Panc1 (cell line): ENCODE measurements at regions not wholly inside any gene's neighbourhood (a gene's known extent, or its start where the extent isn't known, plus 50 kb on each side); places are given as distances from the start of the nearest gene placed in this dataset.

ENCODE experiments used
- ATAC-seq: fragments of 200-7000 bp; cut with Tn5 transposase; 2 replicates; pipeline ENCODE4 v1.9.1; 2020; ENCODE audit warnings: mild to moderate bottlenecking, moderate library complexity
- BruUV-seq: library from RNA; stranded (reverse); fragments of 400-500 nt; replicated peaks from 2 replicates; lab custom pipeline; 2021; lab: Mats Ljungman, UMichigan
- CTCF ChIA-PET: fragments of 300-600 bp; sonication (Branson Sonifier 250); formaldehyde crosslinking; loops from one replicate; lab custom pipeline; 2022; ENCODE audit warnings: antibody characterized with exemption; lab: Charles Lee
- POLR2A ChIA-PET: fragments of 300-600 bp; sonication (Branson Sonifier 250); formaldehyde crosslinking; loops from one replicate; lab custom pipeline; 2022; ENCODE audit warnings: antibody characterized with exemption; lab: Charles Lee
- DNase-seq: peaks from one replicate; pipeline ENCODE4 v3.0.0-alpha.2; 2010; ENCODE audit warnings: low read depth, low spot score
- H3K27ac ChIP-seq: 2 replicates; pipeline ENCODE4 v1.5.1; 2011; ENCODE audit warnings: mild to moderate bottlenecking, low read length, inconsistent platforms
- H3K27me3 ChIP-seq: fragments of 200-500 bp; sonication (Bioruptor generic); 2 replicates; pipeline ENCODE4 v1.6.0; 2014; ENCODE audit warnings: low read length, inconsistent platforms; ENCODE audit not compliant: control insufficient read depth, insufficient read depth
- H3K36me3 ChIP-seq: fragments of 200-500 bp; sonication (Bioruptor generic); 2 replicates; pipeline ENCODE4 v1.5.1; 2014; ENCODE audit warnings: inconsistent platforms, mild to moderate bottlenecking, low read length, moderate library complexity; ENCODE audit not compliant: control insufficient read depth, insufficient read depth
- H3K4me1 ChIP-seq: 2 replicates; pipeline ENCODE4 v1.5.1; 2011; ENCODE audit warnings: inconsistent platforms, mild to moderate bottlenecking, low read length, moderate library complexity; ENCODE audit not compliant: control insufficient read depth, insufficient read depth
- H3K4me3 ChIP-seq, 2 experiments: 2 replicates each; pipeline ENCODE4 v1.5.1; 2011 to 2012; ENCODE audit warnings: low read depth in 2 of 2, low read length in 2 of 2, mild to moderate bottlenecking in 2 of 2, inconsistent platforms in 1 of 2, moderate library complexity in 1 of 2
- H3K9me3 ChIP-seq: fragments of 200-500 bp; sonication (Bioruptor generic); 2 replicates; pipeline ENCODE4 v1.5.1; 2014; ENCODE audit warnings: low read depth, mild to moderate bottlenecking, inconsistent platforms, low read length, moderate library complexity; ENCODE audit not compliant: control insufficient read depth, insufficient read depth
- CTCF ChIP-seq: fragments of 450-650 bp; IDR thresholded peaks from 2 replicates; pipeline ENCODE4 v1.5.1; 2017; ENCODE audit warnings: mild to moderate bottlenecking
- POLR2AphosphoS5 ChIP-seq: IDR thresholded peaks from 2 replicates; pipeline ENCODE4 v1.6.1; 2012; ENCODE audit warnings: mild to moderate bottlenecking, low read depth, low read length, moderate library complexity
- SIN3A ChIP-seq: IDR thresholded peaks from 2 replicates; pipeline ENCODE4 v1.6.1; 2012; ENCODE audit warnings: low read depth, mild to moderate bottlenecking, low read length, moderate library complexity, borderline replicate concordance; ENCODE audit not compliant: insufficient read depth
- TCF7L2 ChIP-seq: IDR thresholded peaks from 2 replicates; pipeline ENCODE4 v1.6.1; 2011; ENCODE audit warnings: mild to moderate bottlenecking, low read depth, low read length, inconsistent platforms
- in situ Hi-C: cut with HindIII; loops from 2 replicates; pipeline ENCODE4 v1.10.0; 2016; ENCODE audit warnings: low sequenced_read_pairs, low pct_unique_long_range_greater_than_20kb
- intact Hi-C: fragments of 100-400 bp; cut with micrococcal nuclease; formaldehyde crosslinking; loops from one replicate; pipeline ENCODE4 v1.10.0; 2022; ENCODE audit not compliant: unreplicated experiment
- TF ChIP-seq, protein P1 (sequence below), 2 experiments: IDR thresholded peaks; 2 replicates each; pipeline ENCODE4 v1.6.1; 2011 to 2012; ENCODE audit warnings: low read depth in 2 of 2, control low read depth in 1 of 2, low read length in 1 of 2, mild to moderate bottlenecking in 1 of 2, moderate library complexity in 1 of 2; ENCODE audit not compliant: insufficient read depth in 1 of 2

GRCh38 chr2:212709280-212709679 is 170.7 kb upstream of the ERBB4 start:
- ATAC-seq: no peak
- no TSS peak for BruUV-seq
- H3K36me3 ChIP-seq: no peaks in the 10 kb centered on the region
- H3K4me1 ChIP-seq: no peaks in the 10 kb centered on the region; the same call in 1 of the 2 replicates
- no peak overlapping the region for H3K27ac ChIP-seq
- no peaks in the 10 kb centered on the region for H3K9me3 ChIP-seq
- no peak overlapping the region for H3K4me3 ChIP-seq
- TF ChIP-seq CTCF: no peak
- TF ChIP-seq, protein P1, sequence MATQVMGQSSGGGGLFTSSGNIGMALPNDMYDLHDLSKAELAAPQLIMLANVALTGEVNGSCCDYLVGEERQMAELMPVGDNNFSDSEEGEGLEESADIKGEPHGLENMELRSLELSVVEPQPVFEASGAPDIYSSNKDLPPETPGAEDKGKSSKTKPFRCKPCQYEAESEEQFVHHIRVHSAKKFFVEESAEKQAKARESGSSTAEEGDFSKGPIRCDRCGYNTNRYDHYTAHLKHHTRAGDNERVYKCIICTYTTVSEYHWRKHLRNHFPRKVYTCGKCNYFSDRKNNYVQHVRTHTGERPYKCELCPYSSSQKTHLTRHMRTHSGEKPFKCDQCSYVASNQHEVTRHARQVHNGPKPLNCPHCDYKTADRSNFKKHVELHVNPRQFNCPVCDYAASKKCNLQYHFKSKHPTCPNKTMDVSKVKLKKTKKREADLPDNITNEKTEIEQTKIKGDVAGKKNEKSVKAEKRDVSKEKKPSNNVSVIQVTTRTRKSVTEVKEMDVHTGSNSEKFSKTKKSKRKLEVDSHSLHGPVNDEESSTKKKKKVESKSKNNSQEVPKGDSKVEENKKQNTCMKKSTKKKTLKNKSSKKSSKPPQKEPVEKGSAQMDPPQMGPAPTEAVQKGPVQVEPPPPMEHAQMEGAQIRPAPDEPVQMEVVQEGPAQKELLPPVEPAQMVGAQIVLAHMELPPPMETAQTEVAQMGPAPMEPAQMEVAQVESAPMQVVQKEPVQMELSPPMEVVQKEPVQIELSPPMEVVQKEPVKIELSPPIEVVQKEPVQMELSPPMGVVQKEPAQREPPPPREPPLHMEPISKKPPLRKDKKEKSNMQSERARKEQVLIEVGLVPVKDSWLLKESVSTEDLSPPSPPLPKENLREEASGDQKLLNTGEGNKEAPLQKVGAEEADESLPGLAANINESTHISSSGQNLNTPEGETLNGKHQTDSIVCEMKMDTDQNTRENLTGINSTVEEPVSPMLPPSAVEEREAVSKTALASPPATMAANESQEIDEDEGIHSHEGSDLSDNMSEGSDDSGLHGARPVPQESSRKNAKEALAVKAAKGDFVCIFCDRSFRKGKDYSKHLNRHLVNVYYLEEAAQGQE (IDR thresholded peaks at IDR 0.05; ENCODE audit: insufficient read depth in 1 of 2, low read depth in 2 of 2, low read length in 1 of 2): no peak
- no peak for TF ChIP-seq SIN3A
- TF ChIP-seq TCF7L2: no peak
- TF ChIP-seq POLR2AphosphoS5: no peak
- H3K27me3 ChIP-seq: no peaks in the 10 kb centered on the region
- in situ Hi-C loops (no loop called here), intact Hi-C loops (no loop called here)
- ChIA-PET POLR2A (no interaction called here), CTCF (no interaction called here)
- no peak for DNase-seq

GRCh38 chr2:212708355-212708754 is 169.8 kb upstream of the ERBB4 start:
- POLR2A ChIA-PET: no interaction called here

More at GRCh38 chr2:212708355-212708754, 169.8 kb upstream of the ERBB4 start:
- intact Hi-C loops: no loop called here
- ATAC-seq (no peak), DNase-seq (no peak)
- Histone ChIP-seq H3K4me1 (no peaks in the 10 kb centered on the region; the same call in 1 of the 2 replicates), H3K4me3 (no peak overlapping the region), H3K36me3 (no peaks in the 10 kb centered on the region), H3K9me3 (no peaks in the 10 kb centered on the region), H3K27me3 (no peaks in the 10 kb centered on the region), H3K27ac (no peak overlapping the region)
- no TSS peak for BruUV-seq
- no peak for TF ChIP-seq CTCF
- TF ChIP-seq, protein P1 (IDR thresholded peaks at IDR 0.05; ENCODE audit: insufficient read depth in 1 of 2, low read depth in 2 of 2, low read length in 1 of 2): no peak
- CTCF ChIA-PET: no interaction called here
- in situ Hi-C loops: no loop called here
